Neural cell (in vitro differentiated cells): ENCODE measurements at regions not wholly inside any gene's neighbourhood (a gene's known extent, or its start where the extent isn't known, plus 50 kb on each side); places are given as distances from the start of the nearest gene placed in this dataset.

Source experiments
- CTCF ChIP-seq: fragments of 450-650 bp; IDR thresholded peaks from 2 replicates; pipeline ENCODE4 v1.5.1; 2014; ENCODE audit warnings: antibody characterized with exemption, mild to moderate bottlenecking, moderate library complexity; ENCODE audit not compliant: poor library complexity, severe bottlenecking
- EP300 ChIP-seq: fragments of 450-650 bp; conservative IDR thresholded peaks from 2 replicates; pipeline ENCODE4 v1.6.1; 2014; ENCODE audit warnings: antibody characterized with exemption, mild to moderate bottlenecking, moderate library complexity; ENCODE audit not compliant: poor library complexity, severe bottlenecking
- EZH2 ChIP-seq: fragments of 200-600, 300-800 bp; shearing (Covaris generic), sonication (generic); IDR thresholded peaks from 2 replicates; pipeline ENCODE4 v1.6.1; 2014; ENCODE audit warnings: antibody characterized with exemption, low read length, borderline replicate concordance, mild to moderate bottlenecking; ENCODE audit not compliant: insufficient read depth, poor library complexity, severe bottlenecking
- MXI1 ChIP-seq: fragments of 450-650 bp; conservative IDR thresholded peaks from 2 replicates; pipeline ENCODE4 v1.6.1; 2014; ENCODE audit warnings: antibody characterized with exemption, mild to moderate bottlenecking; ENCODE audit not compliant: poor library complexity, severe bottlenecking
- POLR2AphosphoS5 ChIP-seq: IDR thresholded peaks from 2 replicates; pipeline ENCODE4 v1.6.1; 2012
- RAD21 ChIP-seq: fragments of 450-650 bp; conservative IDR thresholded peaks from 2 replicates; pipeline ENCODE4 v1.6.1; 2014; ENCODE audit warnings: antibody characterized with exemption, mild to moderate bottlenecking, moderate library complexity
- REST ChIP-seq: IDR thresholded peaks from 2 replicates; pipeline ENCODE4 v1.6.1; 2012; ENCODE audit warnings: borderline replicate concordance
- SMC3 ChIP-seq: fragments of 450-650 bp; conservative IDR thresholded peaks from 2 replicates; pipeline ENCODE4 v1.6.1; 2014; ENCODE audit warnings: antibody characterized with exemption, mild to moderate bottlenecking, moderate library complexity; ENCODE audit not compliant: poor library complexity
- TAF1 ChIP-seq: IDR thresholded peaks from 2 replicates; pipeline ENCODE4 v1.6.1; 2012; ENCODE audit warnings: low read depth

DNA sequence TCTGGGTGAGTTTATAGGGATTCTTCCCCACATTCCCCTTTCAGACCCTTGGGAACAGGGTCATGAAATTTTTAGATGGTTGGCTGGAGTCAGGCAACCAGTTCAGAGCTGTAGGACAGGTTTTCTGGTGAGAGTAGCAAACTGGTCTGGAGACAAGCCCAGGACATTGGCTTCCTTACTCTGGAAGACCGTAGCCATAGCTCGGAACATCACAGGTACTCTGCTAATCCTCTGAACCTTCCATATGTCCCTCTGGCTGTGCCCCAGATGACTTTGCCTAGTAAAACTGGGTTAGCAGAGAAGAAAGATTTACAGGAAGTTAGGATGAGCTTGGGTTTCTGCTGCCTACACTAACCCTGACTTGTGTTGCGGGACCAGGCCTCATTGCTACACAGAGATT is 104.5 kb upstream of the MKLN1 start:
- TF ChIP-seq CTCF = no peak
- no peak for TF ChIP-seq EZH2
- no peak for TF ChIP-seq EP300
- TF ChIP-seq MXI1 = no peak
- no peak for TF ChIP-seq POLR2AphosphoS5
- no peak for TF ChIP-seq SMC3
- no peak for TF ChIP-seq TAF1
- no peak for TF ChIP-seq REST
- TF ChIP-seq RAD21 = no peak
